Subcutaneous abdominal adipose tissue (tissue), 5 donors: ENCODE measurements at regions not wholly inside any gene's neighbourhood (a gene's known extent, or its start where the extent isn't known, plus 50 kb on each side); places are given as distances from the start of the nearest gene placed in this dataset.
A peak's percentile ranks its signal among the peaks of the same experiment; 100 is the strongest.

Experiments
- H3K27ac ChIP-seq: one replicate; pipeline ENCODE4 v1.7.0; 2013; ENCODE audit warnings: low read depth, mild to moderate bottlenecking, inconsistent platforms, low read length, moderate library complexity
- H3K27me3 ChIP-seq, 5 donors: one replicate each; pipeline ENCODE4 v1.7.0; 2013; ENCODE audit warnings: low read length in 5 of 5, inconsistent platforms in 1 of 5; ENCODE audit not compliant: control insufficient read depth in 5 of 5, insufficient read depth in 4 of 5
- H3K36me3 ChIP-seq, 5 donors: one replicate each; pipeline ENCODE4 v1.7.0; 2013; ENCODE audit warnings: low read length in 5 of 5; ENCODE audit not compliant: control insufficient read depth in 5 of 5, insufficient read depth in 5 of 5
- H3K4me1 ChIP-seq, 5 donors: one replicate each; pipeline ENCODE4 v1.7.0; 2013; ENCODE audit warnings: low read length in 5 of 5, mild to moderate bottlenecking in 3 of 5, moderate library complexity in 1 of 5; ENCODE audit not compliant: control insufficient read depth in 5 of 5, insufficient read depth in 5 of 5
- H3K4me3 ChIP-seq, 5 donors: one replicate each; pipeline ENCODE4 v1.7.0; 2013; ENCODE audit warnings: low read length in 5 of 5, low read depth in 1 of 5
- H3K9ac ChIP-seq, 5 donors: one replicate each; pipeline ENCODE4 v1.7.0; 2013; ENCODE audit warnings: low read length in 5 of 5, mild to moderate bottlenecking in 4 of 5, moderate library complexity in 3 of 5
- H3K9me3 ChIP-seq, 5 donors: one replicate each; pipeline ENCODE4 v1.7.0; 2013; ENCODE audit warnings: low read length in 5 of 5; ENCODE audit not compliant: control insufficient read depth in 5 of 5
- donor health status: healthy.
- donor health status: healthy.
- donor health status: healthy.
- donor health status: healthy.
- donor health status: healthy.

- Histone ChIP-seq H3K27ac (peak overlapping the region; percentile 24), H3K4me1 (peaks cover 2 to 29% (median 19%) of the 10 kb centered on the region in 5 donors), H3K27me3 (no peaks in the 10 kb centered on the region), H3K36me3 (no peaks in the 10 kb centered on the region), H3K9ac (no peak overlapping the region), H3K9me3 (no peaks in the 10 kb centered on the region), H3K4me3 (no peak overlapping the region)
These were observed 50.0 kb upstream of the CALM2 start for GRCh38 chr2:47226132-47226922.
